ENCODE measurements at regions not wholly inside any gene's neighbourhood (a gene's known extent, or its start where the extent isn't known, plus 50 kb on each side); places are given as distances from the start of the nearest gene placed in this dataset.

GRCh38 chr9:99590840-99591239, 230.8 kb upstream of the NR4A3 start:
- Mint-ChIP-seq H3K4me1 (no peaks in the 10 kb centered on the region), H3K4me3 (no peak overlapping the region), H3K27ac (no peak overlapping the region), H3K36me3 (ENCODE audit: low read depth) (no peaks in the 10 kb centered on the region), H3K9me3 (no peaks in the 10 kb centered on the region), H3K27me3 (ENCODE audit: low read depth, poor library complexity) (no peaks in the 10 kb centered on the region)
- DNase-seq = no peak
- no peak for TF ChIP-seq CTCF (IDR thresholded peaks at IDR 0.05)

- no peak for TF ChIP-seq CTCF (IDR thresholded peaks at IDR 0.05)
- Mint-ChIP-seq H3K27ac (no peak overlapping the region), H3K4me3 (no peak overlapping the region), H3K9me3 (no peaks in the 10 kb centered on the region), H3K36me3 (ENCODE audit: low read depth) (no peaks in the 10 kb centered on the region), H3K4me1 (no peaks in the 10 kb centered on the region), H3K27me3 (ENCODE audit: low read depth, poor library complexity) (no peaks in the 10 kb centered on the region)
- no peak for DNase-seq
These were observed 229.9 kb upstream of the NR4A3 start for GRCh38 chr9:99591770-99592169.

GRCh38 chr9:99592834-99593574, 228.7 kb upstream of the NR4A3 start:
- no peak for TF ChIP-seq CTCF (IDR thresholded peaks at IDR 0.05)
- no peak overlapping the region for H3K27ac Mint-ChIP-seq
- H3K27me3 Mint-ChIP-seq (ENCODE audit: low read depth, poor library complexity) = no peaks in the 10 kb centered on the region
- H3K36me3 Mint-ChIP-seq (ENCODE audit: low read depth) = no peaks in the 10 kb centered on the region
- no peaks in the 10 kb centered on the region for H3K9me3 Mint-ChIP-seq
- H3K4me3 Mint-ChIP-seq = no peak overlapping the region
- no peak for DNase-seq
- H3K4me1 Mint-ChIP-seq = no peaks in the 10 kb centered on the region

- no peaks in the 10 kb centered on the region for H3K36me3 Mint-ChIP-seq (ENCODE audit: low read depth)
- no peak for TF ChIP-seq CTCF (IDR thresholded peaks at IDR 0.05)
- H3K27ac Mint-ChIP-seq = no peak overlapping the region
- H3K4me1 Mint-ChIP-seq = no peaks in the 10 kb centered on the region
- no peaks in the 10 kb centered on the region for H3K9me3 Mint-ChIP-seq
- H3K27me3 Mint-ChIP-seq (ENCODE audit: low read depth, poor library complexity) = no peaks in the 10 kb centered on the region
- no peak overlapping the region for H3K4me3 Mint-ChIP-seq
- DNase-seq = no peak
These were observed 228.1 kb upstream of the NR4A3 start for GRCh38 chr9:99593610-99594009.

- H3K36me3 Mint-ChIP-seq (ENCODE audit: low read depth) = no peaks in the 10 kb centered on the region
- no peak for TF ChIP-seq CTCF (IDR thresholded peaks at IDR 0.05)
- H3K4me1 Mint-ChIP-seq = no peaks in the 10 kb centered on the region
- DNase-seq = no peak
- H3K27ac Mint-ChIP-seq = no peak overlapping the region
- H3K9me3 Mint-ChIP-seq = no peaks in the 10 kb centered on the region
- no peaks in the 10 kb centered on the region for H3K27me3 Mint-ChIP-seq (ENCODE audit: low read depth, poor library complexity)
- H3K4me3 Mint-ChIP-seq = no peak overlapping the region
These were observed 227.5 kb upstream of the NR4A3 start for GRCh38 chr9:99594056-99594780.

- Mint-ChIP-seq H3K4me3 (no peak overlapping the region), H3K4me1 (peaks cover 2% of the 10 kb centered on the region), H3K27me3 (ENCODE audit: low read depth, poor library complexity) (no peaks in the 10 kb centered on the region), H3K9me3 (no peaks in the 10 kb centered on the region), H3K27ac (no peak overlapping the region), H3K36me3 (ENCODE audit: low read depth) (no peaks in the 10 kb centered on the region)
- DNase-seq = no peak
- no peak for TF ChIP-seq CTCF (IDR thresholded peaks at IDR 0.05)
These were observed 225.9 kb upstream of the NR4A3 start for GRCh38 chr9:99595796-99596195.

Data from nephron progenitor cell (in vitro differentiated cells).